Right atrium auricular region (tissue), 2 donors: ENCODE measurements at regions not wholly inside any gene's neighbourhood (a gene's known extent, or its start where the extent isn't known, plus 50 kb on each side); places are given as distances from the start of the nearest gene placed in this dataset.

Experiments
- DNase-seq: peaks from one replicate; pipeline ENCODE4 v3.0.0-alpha.2; 2019; ENCODE audit warnings: low spot score
- H3K27ac ChIP-seq, 2 donors: fragments of 200-600 bp; sonication (generic); 1 replicate in 1 of 2; 2 replicates in 1 of 2; pipeline ENCODE4 v1.5.1; 2016 to 2019
- H3K27me3 ChIP-seq, 2 donors: fragments of 200-600 bp; sonication (generic); one replicate each; pipeline versions ENCODE4 v1.5.1 to v1.6.0; 2017 to 2019
- H3K36me3 ChIP-seq: fragments of 200-600 bp; sonication (generic); one replicate; pipeline ENCODE4 v1.5.1; 2016
- H3K4me1 ChIP-seq, 2 donors: fragments of 200-600 bp; sonication (generic); one replicate each; pipeline versions ENCODE4 v1.5.1 to v1.6.0; 2017 to 2019
- H3K4me3 ChIP-seq, 2 donors: fragments of 200-600 bp; sonication (generic); 1 replicate in 1 of 2; 2 replicates in 1 of 2; pipeline ENCODE4 v1.5.1; 2017 to 2019; ENCODE audit warnings: mild to moderate bottlenecking in 1 of 2, moderate library complexity in 1 of 2
- H3K9me3 ChIP-seq, 2 donors: fragments of 200-600 bp; sonication (generic); one replicate each; pipeline ENCODE4 v1.5.1; 2019
- TF ChIP-seq, protein P1 (sequence below), 2 donors: fragments of 200-600 bp; sonication (generic); IDR thresholded peaks; one replicate each; pipeline ENCODE4 v1.5.1; 2019; ENCODE audit warnings: antibody characterized with exemption in 2 of 2

DNA sequence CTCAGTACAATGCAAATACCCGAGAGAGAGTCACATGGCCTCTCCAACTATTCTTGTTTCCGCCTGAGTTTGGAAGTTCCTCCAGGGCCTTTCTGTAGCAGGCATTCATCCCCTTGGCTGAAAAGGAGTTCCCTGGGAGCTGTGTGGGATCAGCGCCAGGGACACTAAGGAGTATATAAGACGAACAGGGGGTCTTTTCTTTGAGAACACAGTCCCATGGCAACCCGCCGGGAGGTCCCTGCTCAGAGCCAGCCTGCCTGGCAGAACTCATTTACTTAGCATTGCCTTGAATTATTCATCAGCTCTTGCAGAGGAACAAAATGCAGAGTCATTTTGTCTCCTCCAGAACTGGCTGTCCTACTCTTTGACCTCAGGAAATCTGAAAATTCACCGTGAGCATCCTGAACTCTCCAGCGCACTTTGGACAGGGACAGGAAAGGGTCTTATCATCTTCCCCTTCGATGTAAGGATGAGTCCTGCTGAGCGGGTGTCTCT, 120.4 kb upstream of the OSMR start:
- Histone ChIP-seq H3K9me3 (no peaks in the 10 kb centered on the region), H3K27ac (peak overlapping the region; percentile 23 to 28), H3K4me3 (no peak overlapping the region), H3K27me3 (no peaks in the 10 kb centered on the region), H3K4me1 (no peaks in the 10 kb centered on the region), H3K36me3 (no peaks in the 10 kb centered on the region)
- no peak for DNase-seq
- TF ChIP-seq, protein P1, sequence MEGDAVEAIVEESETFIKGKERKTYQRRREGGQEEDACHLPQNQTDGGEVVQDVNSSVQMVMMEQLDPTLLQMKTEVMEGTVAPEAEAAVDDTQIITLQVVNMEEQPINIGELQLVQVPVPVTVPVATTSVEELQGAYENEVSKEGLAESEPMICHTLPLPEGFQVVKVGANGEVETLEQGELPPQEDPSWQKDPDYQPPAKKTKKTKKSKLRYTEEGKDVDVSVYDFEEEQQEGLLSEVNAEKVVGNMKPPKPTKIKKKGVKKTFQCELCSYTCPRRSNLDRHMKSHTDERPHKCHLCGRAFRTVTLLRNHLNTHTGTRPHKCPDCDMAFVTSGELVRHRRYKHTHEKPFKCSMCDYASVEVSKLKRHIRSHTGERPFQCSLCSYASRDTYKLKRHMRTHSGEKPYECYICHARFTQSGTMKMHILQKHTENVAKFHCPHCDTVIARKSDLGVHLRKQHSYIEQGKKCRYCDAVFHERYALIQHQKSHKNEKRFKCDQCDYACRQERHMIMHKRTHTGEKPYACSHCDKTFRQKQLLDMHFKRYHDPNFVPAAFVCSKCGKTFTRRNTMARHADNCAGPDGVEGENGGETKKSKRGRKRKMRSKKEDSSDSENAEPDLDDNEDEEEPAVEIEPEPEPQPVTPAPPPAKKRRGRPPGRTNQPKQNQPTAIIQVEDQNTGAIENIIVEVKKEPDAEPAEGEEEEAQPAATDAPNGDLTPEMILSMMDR (IDR thresholded peaks at IDR 0.05) = no peak

DNA sequence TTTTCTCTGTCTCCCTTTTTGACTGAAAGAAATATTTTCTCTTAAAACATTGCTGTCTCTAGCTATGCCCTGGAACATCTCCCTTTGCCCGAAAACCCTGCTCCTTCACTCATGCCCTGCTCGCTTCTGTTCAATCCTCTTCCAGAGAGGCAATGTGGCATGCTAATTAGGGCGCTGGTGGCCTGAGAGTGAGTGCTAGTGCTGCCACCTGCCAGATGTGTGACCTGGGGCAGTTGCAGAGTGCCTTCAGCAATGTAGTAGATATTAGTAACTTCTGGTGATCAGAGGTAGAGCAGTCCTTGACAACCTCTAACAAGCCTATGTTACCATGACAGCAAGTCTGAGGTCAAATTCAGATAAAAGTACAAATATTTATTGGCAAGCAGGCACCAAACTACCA, 119.5 kb upstream of the OSMR start:
- H3K27ac ChIP-seq = no peak overlapping the region
- no peaks in the 10 kb centered on the region for H3K9me3 ChIP-seq
- H3K4me1 ChIP-seq = no peaks in the 10 kb centered on the region
- no peaks in the 10 kb centered on the region for H3K36me3 ChIP-seq
- H3K27me3 ChIP-seq = no peaks in the 10 kb centered on the region
- TF ChIP-seq, protein P1 (IDR thresholded peaks at IDR 0.05) = no peak
- no peak overlapping the region for H3K4me3 ChIP-seq
- no peak for DNase-seq

DNA sequence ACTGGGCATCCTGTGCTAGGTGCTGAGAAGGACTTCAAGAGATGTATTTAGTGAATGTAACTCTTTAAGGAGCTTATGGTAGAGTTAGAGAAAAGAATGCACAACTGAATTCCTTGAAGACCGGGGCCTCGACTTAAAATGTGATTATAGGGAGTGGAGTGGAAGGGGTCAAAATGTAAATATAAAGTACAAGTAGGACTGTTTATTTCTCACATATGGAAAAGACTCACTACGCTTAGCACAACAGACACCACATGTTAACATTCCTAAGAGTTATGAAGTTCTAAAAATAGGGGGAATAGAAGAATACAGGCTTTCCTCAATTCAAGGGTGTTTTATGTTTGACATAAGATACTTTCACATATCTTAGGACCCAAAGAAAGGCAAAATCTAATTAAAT, 117.8 kb upstream of the OSMR start:
- H3K27me3 ChIP-seq = no peaks in the 10 kb centered on the region
- H3K36me3 ChIP-seq = no peaks in the 10 kb centered on the region
- H3K4me3 ChIP-seq = no peak overlapping the region
- H3K27ac ChIP-seq = no peak overlapping the region
- DNase-seq = no peak
- no peaks in the 10 kb centered on the region for H3K4me1 ChIP-seq
- no peaks in the 10 kb centered on the region for H3K9me3 ChIP-seq
- TF ChIP-seq, protein P1 (IDR thresholded peaks at IDR 0.05) = no peak

DNA sequence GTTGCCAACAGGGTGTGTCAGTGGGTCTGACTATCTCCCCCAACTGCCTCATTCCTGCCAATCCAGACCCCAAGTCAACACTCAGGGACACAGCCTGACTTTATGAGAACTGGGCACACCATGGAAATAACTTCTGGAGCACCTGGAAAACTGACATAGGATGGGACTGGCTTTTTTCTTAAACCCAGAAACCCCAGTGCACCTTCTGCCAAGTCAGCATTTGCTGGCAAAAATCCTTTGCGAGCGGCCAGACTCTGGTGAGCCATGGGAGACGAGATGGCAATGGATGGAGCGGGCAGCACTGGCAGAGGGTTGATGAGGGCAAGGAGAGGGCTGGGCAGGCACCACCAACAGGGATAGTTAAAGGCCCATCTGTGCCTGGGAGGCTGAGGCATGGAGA, 114.4 kb upstream of the OSMR start:
- Histone ChIP-seq H3K4me1 (no peaks in the 10 kb centered on the region), H3K9me3 (no peaks in the 10 kb centered on the region), H3K27ac (no peak overlapping the region), H3K36me3 (no peaks in the 10 kb centered on the region), H3K4me3 (no peak overlapping the region), H3K27me3 (no peaks in the 10 kb centered on the region)
- TF ChIP-seq, protein P1 (IDR thresholded peaks at IDR 0.05) = no peak
- DNase-seq = no peak

DNA sequence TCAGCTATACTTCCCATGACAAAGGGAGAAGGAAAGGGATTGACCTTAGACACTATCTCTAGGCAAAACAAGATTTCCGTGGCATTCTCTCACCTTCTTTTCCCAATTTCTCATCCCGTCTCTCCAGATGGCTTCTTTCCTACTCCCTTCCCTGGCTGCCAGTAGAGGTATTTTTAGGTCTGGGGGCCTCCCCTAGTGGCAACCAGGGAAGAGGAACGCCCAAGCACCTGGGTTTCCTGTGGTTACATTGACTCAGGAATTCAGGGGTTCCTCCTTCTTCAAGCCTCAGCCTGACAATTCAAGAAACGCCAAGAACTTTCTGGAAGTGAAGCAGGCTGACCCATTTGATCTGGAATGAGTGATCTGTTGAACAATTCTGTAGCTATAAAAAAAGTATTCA, 111.5 kb upstream of the OSMR start:
- Histone ChIP-seq H3K4me1 (no peaks in the 10 kb centered on the region), H3K27ac (no peak overlapping the region), H3K36me3 (no peaks in the 10 kb centered on the region), H3K27me3 (no peaks in the 10 kb centered on the region), H3K4me3 (no peak overlapping the region), H3K9me3 (no peaks in the 10 kb centered on the region)
- TF ChIP-seq, protein P1 (IDR thresholded peaks at IDR 0.05) = no peak
- no peak for DNase-seq

DNA sequence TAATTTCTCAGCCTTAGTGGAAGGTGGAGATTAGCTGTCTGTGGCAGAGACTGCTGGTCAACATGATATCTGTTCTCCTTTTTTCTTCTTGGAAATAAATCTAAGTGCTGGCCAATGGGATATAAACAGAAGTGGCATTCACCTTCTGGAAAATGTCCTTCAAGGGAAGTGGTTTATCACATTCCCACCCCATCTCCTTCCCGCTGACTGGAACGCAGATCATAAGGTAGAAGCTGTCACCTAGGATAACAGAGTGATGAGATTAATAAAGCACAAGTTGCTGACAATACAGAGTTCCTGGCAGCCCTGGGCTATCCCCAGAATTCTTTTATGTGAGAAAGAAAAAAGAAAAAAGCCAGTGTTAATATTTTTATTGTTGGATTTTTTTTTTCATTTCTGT, 109.7 kb upstream of the OSMR start:
- Histone ChIP-seq H3K4me3 (no peak overlapping the region), H3K27ac (no peak overlapping the region), H3K9me3 (no peaks in the 10 kb centered on the region), H3K4me1 (no peaks in the 10 kb centered on the region), H3K36me3 (no peaks in the 10 kb centered on the region), H3K27me3 (no peaks in the 10 kb centered on the region)
- TF ChIP-seq, protein P1 (IDR thresholded peaks at IDR 0.05) = no peak
- DNase-seq = no peak
